HUDEP-2 (cell line): ENCODE measurements at regions not wholly inside any gene's neighbourhood (a gene's known extent, or its start where the extent isn't known, plus 50 kb on each side); places are given as distances from the start of the nearest gene placed in this dataset.
"Not testable (repeated sequence)": the region's sequence is repeated elsewhere in the genome, so short reads cannot be mapped to it uniquely, and the experiment has no call there.

ENCODE experiments used
- DNase-seq, 76 experiments: peaks; one replicate each; lab custom pipeline; 2025; ENCODE audit not compliant: unreplicated experiment in 76 of 76; lab: John Stamatoyannopoulos, UW

DNA sequence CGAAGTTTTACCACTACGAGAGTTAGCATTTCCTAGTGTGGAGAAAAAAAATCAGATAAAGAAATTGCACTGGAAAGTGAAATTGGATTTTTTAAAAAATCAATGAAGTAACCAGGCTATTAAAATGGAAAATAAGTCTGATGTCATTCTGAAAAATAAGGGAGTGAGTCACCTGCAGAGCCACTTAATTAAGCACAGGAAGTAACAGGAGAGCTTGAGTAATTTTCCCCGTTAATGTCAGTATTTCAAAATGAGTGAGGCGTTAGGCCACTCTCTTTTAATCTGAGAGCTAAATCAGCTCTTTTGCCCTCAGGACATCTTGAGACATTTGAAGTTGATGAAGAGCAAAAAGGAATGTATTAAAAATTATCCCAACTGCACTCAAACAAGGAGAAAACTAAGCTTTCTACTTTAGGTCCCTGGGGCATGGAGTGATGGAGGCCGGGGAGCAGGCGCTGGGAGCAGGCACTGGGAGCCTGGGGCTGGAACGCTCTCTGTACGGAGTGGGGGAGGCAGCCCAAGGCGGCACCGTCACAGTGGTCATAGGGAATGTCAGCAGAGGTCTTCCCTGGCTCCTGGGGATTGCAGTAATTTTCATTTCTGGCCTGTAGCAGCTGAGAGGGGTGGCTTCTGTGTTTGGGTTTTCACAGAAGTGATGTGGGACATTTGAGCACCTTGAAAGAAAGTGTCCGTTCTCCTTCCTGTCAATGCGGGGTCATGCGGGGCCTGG is 194.6 kb downstream of the BCL2L11 start:
- not testable (repeated sequence) for DNase-seq

DNA sequence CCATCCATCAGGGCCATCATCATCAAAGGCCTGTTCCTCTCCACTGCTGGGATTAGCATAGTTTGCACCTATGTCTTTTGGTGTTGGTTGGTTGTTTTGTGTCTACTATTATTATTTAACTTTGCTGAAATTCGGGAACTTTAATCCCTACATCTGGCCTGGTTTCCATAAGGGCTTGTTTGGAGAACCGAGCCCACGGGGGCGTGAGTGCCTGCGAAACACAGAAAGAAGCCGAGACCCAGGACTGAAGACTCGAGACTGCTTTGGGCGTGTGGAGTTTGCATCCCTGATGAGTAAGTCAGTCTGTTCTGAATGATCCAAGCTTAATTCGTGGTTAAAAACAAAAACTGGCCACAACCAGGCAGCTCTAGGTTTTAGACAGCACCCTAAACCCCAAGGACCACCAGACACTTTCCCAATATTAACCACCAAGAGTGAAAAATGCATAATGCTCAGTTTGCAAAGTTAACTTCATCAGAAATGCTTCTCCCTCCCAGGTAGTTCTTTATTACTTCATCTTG is 195.6 kb downstream of the BCL2L11 start:
- DNase-seq = not testable (repeated sequence)

DNA sequence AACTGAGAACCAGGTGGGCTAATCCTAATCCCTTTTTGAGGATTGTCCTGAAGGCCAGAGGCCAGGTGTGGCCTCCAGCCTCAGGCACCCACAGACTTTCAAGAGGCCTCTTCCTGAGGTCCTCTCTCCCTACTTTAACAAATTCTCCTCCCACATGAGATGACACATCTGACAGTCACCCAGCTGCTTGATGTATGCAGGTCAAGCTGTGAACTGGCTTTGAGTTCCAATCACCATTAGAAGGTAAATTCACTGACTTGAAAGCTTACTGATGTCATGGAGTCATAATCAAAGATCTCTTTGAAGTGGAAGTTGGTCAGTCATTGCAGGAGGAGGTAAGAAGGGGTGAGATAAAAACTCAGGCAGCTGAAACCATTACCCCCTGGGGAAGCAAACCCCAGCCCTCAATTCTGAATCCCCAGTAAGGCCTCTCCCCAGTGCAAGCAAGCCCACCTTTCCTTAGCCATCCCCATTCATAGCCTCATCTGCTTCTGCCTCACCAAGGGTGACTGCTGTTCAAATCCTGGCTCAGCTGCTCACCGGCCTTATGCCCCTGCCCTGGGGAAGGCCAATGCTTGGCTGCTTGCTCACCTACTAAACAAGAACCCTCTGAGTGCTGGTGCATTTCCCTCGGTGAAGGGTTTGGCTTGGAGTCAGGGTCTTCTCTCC is 196.3 kb downstream of the BCL2L11 start:
- DNase-seq = not testable (repeated sequence)

DNA sequence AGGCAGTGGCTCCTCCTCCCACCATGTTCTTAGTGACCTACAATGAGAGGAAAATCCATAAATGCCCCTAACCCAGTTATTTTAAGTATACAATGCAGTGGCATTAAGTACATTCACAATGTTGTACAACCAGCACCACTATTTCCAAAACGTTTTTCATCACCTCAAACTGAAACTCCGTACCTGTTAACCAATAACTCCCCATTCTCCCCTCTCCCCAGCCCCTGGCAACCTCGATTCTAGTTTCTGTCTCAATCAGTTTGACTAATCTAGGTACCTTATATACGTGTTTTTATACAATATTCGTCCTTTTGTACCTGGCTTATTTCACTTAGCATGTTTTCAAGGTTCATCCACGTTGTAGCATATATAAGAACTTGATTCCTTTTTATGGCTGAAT is 198.8 kb downstream of the BCL2L11 start:
- DNase-seq = not testable (repeated sequence)

DNA sequence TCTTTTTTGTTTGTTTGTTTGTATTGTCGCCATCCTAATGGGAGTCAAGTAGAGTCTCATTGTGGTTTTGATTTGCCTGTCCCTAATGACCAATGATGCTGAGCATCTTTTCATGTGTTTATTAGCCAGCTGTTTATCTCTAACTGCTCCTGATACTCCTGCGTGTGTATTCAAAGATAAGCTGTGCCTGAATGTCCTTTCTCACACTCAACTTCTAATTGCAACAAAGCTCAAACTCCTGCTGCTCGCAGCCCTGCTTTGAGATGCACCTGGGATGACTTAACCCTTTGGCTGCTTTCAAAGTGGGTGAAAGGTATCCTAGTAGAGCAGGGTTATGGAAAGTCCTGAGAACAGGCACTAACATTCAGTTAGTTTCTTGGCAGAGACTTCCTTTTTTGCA is 199.6 kb downstream of the BCL2L11 start:
- not testable (repeated sequence) for DNase-seq

DNA sequence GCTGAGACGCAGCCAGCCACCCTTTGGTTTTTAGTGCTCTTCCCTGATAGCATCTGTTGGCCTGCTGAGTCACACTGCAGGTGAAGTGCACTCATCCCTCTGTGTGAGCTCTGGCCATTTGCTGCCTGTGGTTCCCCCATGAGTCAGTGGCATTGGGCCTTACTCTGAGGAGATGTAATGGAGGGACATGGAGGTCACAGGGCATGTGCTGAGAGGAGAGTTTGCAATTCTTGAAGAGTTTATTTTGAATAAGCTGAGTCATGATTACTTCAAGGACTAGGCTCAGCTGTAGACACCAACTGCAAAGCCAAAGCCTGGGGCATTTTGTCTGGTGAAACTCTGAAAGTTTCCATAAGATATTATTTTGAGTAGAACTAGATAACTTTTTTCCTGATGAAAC is 200.3 kb downstream of the BCL2L11 start:
- not testable (repeated sequence) for DNase-seq

DNA sequence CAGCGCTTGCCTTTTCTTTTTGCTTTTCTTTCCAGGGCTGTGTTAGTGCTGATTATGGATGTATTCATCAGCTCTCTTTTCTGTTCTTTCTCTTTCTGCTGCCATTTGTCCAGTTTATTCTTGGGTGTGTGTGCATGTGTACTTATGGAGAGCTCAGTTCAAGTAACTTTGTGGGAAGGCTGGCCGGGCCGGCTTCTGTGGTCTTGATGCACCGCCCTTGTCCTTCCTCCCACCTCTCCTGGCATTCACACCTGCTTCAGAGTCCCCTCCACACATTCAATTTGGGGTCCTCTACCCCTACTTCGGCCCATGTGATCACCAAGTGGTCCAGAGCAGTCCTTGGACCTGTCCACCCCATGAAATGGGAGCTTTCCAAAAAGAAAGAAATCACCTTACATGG is 202.7 kb downstream of the BCL2L11 start:
- not testable (repeated sequence) for DNase-seq

DNA sequence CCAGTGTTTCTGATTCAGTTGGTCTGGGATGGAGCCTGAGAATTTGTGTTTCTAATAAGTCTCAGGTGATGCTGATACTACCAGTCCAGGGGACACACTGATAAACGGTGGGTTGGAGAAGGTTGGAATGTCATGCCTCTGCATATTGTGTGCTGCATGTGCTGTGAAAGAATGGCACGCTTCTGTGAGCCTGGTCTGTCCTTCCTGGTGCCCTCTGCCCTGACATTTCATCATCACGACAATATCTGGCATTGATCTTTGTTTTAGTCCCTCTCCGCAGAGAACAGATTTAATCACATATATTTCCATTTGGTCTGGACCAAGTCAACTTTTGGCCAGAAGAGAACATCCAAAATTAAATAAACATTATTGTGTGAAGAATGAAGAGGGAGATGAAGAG is 207.0 kb downstream of the BCL2L11 start:
- not testable (repeated sequence) for DNase-seq

DNA sequence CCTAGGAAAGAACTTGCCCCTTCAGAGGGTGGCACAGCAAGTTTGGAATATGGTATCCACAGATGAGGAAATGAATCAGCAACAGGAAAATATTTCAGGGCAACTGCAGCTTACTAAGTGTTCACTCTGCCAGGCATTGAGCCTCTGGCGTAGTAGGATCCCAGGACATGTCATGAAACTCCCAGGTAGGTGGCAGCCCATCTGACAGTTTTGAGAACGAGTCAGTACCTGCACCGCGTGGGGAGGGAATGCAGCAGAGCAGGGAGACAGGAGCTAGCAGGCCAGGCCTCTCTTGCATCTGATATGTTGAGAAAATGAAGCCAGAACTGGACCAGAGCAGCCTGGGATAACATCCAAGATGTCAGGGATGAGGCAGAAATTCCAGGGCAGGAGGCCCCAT is 208.6 kb downstream of the BCL2L11 start:
- not testable (repeated sequence) for DNase-seq

DNA sequence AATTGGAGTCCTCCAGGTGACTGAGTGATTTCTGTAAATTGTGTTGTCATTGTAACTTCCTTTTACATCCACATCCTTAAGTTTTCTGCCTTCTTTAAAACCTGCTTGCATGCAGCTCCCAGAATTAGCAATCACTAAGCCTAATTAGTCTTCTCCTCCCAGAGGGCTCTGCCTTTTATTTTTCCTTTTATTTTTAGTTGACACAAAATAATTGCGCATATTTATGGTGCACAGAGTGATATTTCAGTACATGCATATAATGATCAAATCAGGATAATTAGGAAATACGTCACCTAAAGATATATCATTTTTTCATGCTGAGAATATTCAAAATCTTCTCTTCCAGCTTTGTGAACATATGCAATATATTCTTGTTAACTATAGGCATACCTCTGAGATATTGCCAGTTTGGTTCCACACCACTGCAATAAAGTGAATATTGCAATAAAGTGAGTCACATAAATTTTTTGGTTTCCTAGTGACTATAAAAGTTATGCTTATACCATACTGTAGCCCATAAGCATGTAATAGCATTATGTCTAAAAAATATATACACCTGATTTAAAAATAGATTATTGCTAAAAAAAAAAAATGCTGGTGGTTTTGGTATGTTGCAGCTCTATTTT is 210.5 kb downstream of the BCL2L11 start:
- DNase-seq = not testable (repeated sequence)

DNA sequence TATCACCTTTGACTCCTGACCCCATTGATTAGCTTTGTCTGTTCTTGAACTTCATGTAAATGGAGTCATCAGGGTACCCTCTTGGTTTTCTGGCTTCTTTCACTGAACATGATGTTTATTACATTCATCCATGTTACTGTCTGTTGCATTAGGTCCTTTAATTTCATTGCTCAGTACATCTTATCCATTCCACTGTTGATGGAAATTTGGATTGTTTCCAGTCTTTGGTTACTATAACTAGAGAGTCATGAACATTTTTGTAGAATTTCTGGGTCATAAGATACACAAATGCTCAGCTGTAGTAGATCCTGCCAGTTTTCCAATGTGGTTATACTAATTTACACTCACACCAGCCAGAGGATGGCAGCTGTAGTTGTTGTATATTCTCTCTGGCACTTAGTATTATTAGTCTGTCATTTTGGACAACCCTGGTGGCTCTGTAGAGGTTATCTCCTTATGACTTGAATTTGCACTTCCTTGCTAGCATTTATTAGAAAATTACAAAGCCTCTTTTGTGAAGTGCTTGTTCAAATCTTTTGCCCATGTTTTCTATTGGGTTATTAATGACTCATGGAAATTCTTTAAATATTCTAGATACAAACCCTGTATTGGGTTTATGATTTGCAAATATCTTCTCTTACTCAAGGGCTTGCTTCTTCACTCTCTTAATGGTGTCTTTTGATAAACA is 214.7 kb downstream of the BCL2L11 start:
- not testable (repeated sequence) for DNase-seq

DNA sequence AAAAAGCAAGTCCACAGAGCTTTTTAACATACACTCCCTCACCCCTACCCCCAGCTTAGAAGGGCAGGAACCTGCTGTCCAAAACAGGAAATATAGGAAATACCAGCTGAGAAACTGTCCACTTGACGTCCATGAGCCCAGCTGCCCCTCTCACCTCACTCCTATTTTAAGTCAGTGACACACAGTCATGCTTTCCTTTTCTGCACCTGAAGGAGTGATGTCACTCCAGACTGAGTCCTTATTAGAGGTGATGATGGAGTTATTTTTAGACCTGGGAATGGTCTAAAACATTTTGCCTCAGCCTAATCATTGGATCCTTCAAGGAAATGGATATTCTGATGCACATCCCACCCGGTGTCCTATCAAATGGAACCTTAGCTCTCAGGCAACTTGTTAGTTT is 217.8 kb downstream of the BCL2L11 start:
- not testable (repeated sequence) for DNase-seq

DNA sequence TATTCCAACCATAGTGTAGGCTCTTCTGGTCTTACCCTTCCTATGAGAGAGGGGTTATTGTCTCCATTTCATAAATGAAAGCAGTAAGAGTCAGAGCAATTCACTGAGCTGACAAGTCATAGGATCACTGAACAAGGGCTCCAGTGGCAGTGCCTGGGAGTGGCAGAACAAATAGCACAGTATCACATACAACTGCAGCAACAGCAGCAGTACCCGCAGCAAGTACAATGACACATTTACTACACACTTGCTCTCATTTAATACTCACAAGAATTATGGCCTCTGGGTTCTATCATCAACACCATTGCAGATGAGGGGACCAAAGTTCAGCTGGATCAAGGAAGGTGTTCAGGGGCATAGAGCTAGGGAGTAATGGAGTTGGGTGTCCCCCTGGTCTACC is 218.8 kb downstream of the BCL2L11 start:
- not testable (repeated sequence) for DNase-seq

DNA sequence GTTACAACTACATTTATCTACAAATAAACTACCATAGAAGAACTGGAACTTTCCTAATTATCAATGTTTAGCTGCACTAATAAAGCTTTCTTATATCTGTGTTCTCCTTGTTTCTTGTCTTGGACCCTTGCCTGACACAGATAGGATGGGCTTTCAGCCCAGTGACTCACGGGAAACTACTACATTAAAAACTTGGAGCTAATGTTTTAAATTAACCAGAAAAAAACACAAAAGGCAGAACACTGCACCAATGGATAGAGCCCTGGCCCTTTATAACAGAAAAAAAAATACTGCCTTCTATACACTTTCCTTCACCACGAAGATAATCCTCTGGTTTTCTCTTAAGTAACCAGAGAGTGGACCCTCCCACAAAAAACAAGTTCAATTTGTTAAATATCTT is 223.9 kb downstream of the BCL2L11 start:
- not testable (repeated sequence) for DNase-seq

DNA sequence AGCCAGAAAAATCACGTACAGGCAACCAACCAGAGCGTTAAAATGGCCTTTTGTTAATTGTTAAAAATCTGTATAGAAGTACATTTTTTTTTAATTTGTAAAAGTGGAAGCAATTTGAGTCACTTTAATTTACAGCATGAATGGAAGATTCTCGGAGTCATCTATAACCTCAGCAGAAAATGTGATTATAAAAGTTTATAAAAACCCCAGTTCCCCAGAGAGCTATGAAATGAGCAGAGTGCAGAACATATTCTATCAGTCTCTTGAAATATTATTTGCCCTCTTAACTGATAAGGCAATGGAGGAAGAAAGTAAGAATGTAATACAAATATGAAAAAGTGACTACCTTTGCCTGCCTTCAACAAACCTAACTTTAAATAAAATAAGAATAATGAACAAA is 224.7 kb downstream of the BCL2L11 start:
- DNase-seq = not testable (repeated sequence)

DNA sequence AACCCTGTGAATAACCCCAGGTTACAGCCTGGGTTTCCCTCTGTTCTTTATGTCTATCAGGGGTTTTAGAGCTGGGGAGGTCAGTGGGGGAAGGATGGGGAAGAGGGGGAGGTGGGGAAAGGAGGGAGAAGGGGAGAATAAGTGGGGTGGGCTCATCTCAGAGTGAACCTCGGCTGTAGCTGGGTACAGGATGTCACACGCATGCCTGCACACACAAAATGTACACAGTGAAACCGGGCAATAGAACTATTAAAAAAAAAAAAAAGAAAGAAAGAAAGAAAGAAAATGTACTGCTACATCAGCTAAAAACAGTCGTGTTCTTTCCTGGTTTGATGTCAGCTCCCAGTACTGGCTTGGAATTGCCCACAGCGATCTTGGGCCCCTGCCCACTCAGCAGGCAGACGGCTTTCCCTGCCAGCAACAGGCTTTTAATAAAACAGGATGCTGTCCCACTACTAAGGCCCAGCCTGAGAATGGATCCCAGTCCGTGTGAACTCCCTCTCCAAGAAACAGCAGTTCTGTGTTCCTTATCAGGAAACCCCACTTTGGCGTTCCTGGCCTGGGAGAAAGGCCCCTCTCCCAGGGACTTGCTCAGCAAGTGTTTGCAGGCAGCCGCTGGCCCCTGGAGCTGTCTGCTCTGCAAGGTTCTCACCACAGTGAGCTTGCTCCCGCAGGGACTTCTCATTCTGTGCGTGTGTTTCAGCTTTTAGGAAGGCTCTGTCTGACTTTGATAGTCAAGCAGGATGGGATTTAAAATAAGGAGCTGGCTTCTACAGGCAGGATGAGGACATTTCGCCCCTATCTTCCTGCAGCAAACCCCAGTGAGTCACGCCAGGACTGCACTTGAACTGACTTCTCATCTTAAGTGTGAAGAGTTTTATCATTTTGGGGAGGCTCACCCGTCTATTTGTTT is 225.6 kb downstream of the BCL2L11 start:
- DNase-seq = not testable (repeated sequence)

DNA sequence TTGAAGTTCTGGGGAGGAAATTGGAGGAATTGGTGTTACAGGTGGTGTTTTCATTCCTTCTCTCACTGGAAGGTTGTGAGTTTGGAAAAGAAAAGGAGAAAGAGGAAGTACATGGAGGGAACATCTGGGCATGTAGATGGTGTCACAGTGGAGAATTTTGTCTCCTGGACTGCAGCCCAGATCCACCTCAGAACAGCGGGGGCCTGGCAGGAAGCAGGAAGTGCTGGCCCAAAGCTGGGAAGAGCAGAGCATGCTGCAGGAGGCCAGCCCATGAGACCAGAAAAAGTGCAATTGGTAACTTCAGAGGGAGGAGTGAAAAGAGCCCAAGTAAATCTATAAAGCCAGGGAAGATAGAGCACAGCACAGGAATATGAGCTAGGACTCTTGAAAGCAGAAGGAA is 227.0 kb downstream of the BCL2L11 start:
- DNase-seq = not testable (repeated sequence)

DNA sequence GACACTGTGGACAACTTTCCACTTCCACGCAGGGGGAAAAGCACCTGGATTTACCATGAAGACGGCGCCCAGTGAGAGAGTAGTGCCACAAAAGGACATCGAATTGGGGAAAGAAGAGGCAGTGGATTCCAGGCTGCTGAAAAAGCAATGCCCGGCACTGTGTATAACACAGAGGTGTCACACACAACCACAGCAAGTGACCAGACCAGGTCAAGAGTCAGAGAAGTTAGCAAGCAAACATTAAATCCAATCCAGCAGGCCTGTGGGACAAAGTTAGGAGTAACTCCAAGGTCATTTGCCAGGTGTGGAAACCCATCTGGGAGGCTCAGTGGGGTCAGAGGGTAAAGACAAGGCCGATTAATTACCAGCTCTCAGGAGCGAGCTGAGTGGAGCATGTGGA is 227.6 kb downstream of the BCL2L11 start:
- not testable (repeated sequence) for DNase-seq

DNA sequence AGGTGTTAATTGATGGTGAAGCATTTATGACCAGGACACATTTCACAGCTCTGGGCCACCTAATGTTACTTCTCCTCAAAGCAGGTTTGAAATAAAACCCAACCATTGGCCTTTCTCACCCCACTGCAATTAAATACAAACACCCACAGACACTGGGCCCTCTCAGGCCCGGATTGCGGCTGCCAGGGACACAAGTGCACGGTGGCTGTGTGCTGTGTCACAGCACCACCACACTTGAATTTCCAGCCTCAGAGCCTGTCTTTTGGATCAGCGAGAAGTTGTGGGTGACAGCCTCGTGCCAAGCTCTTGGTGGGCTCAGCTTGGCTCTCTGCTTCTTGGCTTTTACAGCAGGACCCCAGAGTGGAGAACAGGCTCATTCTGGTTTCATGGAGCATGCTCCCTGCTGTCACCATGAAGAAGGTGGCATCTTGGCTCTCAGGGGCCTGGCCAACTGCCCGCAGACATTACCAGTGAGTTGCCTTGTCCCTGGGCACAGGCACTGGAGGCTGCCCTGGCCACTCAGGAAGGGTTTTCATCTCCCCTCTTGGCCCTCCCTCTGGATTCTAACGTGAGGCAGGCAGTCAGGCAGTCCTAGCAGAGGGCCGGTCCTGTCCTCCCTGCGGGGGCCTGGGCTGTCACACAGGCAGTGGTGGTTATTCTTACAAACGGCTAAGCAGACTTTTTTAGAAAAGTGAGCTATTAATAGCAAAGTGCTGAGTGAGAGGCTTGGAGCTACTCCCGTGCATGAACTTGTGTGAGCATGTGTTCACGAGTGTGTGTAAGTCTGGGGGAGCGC is 234.5 kb downstream of the BCL2L11 start:
- not testable (repeated sequence) for DNase-seq
